Activated naive CD4-positive, alpha-beta T cell treated with anti-CD3 and anti-CD28 coated beads, Interleukin-2, amount 50 U/mL, for 16 hours (primary cell): ENCODE measurements at regions not wholly inside any gene's neighbourhood (a gene's known extent, or its start where the extent isn't known, plus 50 kb on each side); places are given as distances from the start of the nearest gene placed in this dataset.
"Not testable (repeated sequence)": the region's sequence is repeated elsewhere in the genome, so short reads cannot be mapped to it uniquely, and the experiment has no call there.

ENCODE experiments used
- DNase-seq: peaks from one replicate; pipeline ENCODE4 v3.0.0-alpha.2; 2020

DNA sequence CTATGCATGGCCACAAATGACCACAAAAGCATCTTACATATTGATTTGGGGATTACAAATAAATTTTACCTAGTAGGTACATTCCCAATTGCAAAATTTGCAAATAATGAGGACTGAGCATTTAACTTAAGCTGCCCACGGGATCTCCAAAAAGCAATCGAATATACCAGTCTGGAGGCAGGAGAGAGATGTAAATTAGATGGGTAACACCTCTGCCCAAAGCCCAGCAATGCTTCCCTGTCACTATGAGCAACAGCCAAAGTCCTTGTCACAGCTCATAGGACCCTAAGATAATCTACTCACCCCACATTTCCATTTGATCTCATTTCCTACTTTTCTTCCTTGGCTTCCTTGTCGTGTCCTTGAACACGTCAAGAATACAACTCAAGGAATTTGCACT is 172.2 kb downstream of the SUCLG1 start:
- no peak for DNase-seq

DNA sequence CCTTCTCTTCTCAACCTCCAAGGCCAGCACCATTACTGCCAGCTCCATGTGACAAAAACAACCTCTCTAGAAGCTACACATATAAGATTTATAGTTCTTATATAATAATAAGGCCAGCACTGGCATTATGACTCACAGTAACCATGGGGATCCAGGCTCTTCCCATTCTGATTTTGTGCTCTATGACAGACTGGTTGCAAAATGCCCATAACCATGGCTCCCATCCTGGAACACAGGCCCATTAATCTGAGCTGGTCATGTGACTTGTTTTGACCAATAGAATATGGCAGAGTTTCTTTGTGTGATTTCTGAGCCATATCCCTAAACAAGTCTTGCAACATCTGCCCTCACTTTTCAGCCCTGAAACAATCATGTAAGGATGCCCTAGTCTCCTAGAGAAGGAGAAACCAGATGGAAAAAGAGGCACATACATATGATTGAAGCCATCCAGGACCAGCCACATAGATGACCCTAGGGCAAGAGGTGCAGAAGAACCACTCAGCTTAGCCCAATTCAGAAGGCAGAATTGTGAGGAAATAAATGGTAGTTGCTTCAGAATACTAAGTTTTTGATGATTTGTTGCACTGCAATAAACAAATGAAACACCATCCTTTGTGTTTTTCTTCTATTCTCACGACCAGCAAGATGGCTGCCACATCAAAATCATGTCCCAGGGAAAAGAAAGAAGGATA is 173.9 kb downstream of the SUCLG1 start:
- DNase-seq = no peak

DNA sequence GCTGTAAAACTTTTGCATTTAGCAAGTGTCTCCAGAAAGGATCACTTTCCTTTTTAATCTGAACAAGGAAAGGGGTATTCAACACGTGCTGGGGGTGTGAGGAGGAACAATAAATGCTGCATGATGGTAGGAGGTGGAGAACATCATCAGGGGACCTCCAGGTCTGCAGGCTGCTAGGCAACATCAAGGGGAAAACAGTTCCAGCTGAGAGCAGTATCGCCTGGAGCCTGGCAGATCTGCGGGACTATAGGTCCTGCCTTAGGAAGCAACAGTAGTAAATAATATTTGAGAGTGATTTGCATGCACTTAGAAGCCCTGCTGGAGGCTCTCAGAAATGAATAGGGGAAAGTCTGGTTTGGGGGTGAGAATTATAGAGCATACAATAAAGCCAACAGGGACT is 175.6 kb downstream of the SUCLG1 start:
- DNase-seq = no peak

DNA sequence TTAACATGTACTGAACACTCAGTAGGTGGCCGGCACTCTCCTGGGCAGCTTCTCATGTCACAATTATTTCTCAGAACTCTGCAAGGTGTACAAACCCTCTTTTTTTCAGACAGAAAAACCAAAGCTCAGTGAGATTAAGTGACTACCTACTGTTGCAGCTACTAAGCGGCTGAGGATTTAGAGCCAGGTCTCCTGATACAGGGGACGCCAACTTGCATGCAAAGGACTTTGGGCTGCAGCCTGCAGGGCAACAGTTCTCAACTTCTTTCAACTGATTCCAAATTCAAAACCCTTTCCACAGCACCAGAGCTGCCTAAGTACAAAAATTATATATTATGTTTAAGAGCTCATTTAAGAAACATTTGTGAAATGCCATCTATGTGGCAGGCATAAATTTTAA is 177.6 kb downstream of the SUCLG1 start:
- no peak for DNase-seq

DNA sequence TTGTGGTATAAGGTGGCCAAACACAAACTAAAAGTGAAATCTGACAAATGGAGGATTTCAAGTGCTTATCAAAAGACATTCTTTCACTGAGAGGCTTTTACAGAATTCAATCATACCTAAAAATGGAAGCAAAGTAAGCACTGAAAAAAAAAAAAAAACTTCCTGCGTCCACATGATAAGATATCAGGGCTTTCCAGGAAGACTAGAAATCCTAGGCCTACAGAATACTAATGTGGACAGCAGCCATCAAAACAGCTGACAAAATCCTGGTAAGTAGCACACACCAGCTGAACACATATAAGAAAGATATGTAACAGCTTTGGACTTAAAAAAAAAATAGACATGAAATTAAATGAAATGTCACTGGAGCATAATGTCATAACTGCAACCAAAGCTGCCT is 178.2 kb downstream of the SUCLG1 start:
- DNase-seq = no peak

DNA sequence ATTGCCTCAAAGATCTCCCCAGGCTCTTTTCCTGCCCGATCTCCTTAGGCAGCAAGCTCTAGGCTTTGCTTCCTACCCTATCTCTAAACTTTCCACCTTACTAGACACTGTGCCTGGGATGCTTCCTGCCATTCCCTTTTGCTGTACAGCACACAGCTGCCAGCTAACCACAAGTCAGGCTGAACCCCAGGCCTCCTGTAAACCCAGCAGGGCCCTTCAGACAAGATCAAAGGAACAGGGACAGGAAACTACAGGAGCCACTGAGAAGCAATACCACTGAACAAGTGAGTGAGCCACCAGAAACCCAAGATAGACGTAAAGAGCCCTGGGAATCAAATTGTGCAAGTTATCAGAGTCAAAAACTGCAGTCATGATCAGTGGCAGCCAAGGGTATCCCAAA is 180.7 kb downstream of the SUCLG1 start:
- DNase-seq = no peak

DNA sequence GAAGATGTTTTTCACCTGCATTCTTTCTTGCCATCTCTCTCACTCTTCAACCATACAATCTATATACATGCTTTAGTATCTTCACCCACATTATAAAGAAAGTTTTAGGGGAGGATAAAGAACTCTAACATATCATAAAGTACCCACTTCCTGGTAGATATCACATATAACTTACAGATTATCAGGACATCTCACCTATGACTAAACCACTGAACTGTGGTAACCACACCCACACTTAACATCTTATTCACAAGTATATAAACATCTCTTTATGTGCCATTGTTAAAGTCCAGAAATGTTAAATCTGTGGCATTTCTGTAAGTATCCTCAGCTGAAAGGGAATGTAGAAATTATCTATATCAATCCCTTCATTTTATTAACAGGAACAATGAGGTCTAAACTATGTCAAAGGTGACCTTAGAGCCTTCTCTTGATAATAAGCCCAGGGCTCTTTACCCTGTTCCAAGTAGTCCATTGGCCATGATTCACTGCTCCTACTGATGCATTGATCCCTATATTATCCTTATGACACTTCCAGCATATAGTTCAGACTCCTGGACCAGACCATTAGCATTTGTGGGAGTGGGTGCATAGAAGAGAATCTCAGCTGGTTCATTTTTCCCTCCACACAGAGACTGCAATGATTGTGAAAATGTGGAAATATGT is 182.4 kb downstream of the SUCLG1 start:
- DNase-seq = no peak

DNA sequence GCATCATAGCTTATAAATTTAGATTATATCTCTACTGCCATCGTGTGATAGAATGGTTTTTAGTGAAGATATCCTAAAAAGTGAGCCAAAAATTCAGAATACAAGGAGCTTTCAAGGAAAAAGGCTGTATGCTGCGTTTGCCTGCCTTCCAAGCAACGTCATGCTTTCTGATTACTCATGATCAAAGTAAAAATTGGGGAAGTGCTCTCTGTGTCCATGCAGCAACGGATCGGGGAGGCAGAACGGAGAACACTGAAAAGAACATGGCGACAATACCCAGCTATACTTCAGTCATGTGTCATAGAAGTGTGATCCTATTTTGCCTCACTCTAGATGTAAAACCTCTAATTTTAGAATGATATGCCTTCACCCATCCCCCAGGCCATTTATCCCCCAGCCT is 185.7 kb downstream of the SUCLG1 start:
- DNase-seq = no peak

DNA sequence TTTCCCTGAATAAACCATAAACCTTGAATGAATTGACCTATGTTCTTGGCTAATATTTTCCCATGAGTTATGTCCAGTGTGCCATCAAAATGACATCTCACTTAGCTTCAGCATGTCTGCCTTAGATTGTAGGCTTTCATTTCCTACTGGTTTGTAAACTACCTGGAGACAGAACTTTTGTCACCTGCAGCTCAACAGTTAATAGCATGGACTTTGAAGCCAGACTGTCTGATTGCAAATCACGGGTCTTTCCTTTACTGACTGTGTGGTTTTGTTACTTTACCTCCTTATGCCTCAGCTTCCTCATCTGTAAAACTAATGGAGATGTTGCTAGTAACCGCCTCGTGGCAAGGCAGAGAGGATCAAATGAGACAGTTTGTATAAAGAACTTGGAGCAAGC is 187.1 kb downstream of the SUCLG1 start:
- DNase-seq = no peak

DNA sequence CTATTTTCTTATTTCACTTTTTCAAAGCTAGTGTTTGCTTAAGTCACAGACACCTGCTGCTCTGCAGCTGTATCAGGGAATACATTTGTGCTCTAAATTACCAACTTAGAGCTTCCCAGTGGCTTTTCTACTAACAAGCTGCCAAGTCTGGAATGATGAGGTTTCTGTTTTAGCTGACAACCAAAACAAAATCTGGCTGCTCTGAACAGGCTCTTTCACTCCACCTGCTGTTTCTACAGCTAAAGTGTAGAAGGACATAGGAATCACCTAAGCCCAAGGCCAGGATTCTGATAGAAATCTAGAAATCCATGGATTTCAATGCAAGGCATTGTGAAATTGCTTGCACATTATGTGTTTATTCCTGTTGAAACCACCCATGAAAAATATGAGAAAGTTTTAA is 201.2 kb downstream of the SUCLG1 start:
- DNase-seq = no peak

DNA sequence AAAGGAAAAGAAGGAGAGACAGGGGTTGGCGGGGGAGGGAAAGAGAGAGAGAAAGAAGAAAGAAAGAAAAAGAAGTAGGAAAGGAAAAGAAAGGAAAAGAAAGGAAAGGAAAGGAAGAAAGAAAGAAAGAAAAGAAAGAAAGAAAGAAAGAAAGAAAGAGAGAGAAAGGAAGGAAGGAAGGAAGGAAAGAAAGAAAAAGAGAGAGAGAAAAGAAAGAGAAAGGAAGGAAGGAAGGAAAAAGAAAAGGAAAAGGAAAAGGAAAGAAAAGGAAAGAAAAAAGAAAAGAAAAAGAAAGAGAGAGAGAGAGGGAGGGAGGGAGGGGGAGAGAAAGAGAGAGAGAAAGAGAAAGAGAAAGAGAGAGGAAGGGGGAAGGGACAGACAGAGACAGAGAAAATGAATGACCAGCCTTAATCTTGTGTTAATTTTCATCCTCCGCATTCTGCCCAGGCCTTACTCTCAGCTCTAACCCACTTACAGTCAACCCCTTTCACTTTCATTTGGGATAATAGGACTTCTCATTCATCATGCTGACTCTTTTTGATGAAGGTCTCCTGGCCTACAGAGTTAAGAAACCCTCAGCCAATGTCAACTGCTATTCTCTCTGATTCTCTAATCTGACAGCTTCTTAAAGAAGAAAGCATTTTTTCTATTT is 207.3 kb downstream of the SUCLG1 start:
- DNase-seq = no peak

DNA sequence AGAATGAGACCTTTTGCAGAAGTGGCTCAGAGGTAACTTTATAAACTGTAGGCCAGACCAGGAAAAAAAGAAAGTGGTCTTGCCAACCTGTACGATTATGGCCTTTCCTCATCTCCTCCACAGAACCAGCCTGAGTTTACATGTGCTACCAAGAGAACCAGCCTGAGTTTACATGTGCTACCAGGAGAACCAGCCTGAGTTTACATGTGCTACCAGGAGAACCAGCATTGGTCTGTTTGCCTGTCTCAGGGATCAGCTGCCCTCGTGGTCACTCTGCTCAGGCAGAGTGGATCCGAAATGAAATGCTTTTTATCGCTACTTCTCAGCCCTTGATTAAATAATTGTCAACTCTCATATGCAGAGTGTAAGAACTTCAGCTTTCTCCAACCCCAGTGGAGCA is 209.9 kb downstream of the SUCLG1 start:
- DNase-seq = no peak

DNA sequence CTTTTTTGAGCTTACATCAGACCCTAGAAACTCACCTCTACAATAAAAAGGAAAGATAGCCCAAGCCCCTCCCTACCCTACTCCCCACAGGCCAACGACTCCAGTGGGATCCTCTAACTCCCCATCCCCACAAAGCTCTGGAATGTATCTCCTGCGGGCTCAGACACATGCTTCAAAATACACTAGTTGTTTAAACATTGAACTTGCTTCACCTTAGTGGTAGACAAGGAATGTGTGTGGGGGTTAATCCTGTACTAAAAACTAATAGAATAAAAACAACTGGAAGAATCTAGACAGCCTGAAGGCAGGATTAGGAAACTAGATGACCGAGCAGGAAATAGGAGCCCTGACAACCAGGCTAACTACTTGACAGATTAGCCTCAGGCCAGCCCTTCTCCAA is 211.5 kb downstream of the SUCLG1 start:
- no peak for DNase-seq

DNA sequence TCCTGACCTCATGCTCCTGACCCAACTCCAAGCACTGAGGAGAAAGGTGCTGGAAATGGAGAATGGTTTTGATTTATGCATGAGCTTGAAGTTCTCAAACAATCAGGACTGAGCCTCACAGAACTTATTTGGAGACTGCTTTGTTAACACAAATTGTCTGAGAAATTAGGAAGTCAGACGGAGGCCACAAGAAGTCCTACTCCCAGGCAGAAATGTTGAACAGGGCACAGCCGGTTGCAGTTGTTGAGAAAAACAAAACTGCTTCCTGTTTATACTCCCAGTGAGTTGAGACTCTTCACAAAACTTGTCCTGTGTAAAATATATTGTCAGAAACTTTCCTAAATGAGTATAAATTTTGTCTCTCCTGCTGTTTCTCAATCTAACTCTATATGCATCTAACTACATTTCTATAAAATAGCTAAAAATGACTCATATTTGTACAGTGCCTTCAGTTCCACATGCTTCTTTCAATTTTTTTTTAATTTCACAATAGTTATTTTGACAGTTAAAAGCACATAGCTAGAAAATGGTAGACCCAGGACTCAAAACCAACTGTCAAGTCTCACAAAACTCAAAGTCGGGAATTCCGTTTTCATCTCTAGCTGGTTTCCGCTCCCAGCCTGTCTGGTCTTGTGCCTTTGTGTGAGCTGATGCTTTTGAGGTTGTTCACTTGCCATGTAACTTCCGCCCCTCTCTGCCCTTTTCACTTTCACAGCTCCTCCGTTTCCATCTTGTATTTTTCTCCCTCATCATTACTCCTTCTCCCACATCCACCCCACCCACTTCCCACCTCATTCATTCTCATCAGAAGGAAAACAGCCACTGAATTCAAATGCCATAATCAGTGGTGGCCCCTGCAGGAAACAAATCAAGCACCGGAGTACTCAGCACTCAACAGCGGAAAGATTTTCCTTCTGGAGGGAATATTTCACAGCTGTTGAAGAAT is 215.0 kb downstream of the SUCLG1 start:
- DNase-seq = no peak

DNA sequence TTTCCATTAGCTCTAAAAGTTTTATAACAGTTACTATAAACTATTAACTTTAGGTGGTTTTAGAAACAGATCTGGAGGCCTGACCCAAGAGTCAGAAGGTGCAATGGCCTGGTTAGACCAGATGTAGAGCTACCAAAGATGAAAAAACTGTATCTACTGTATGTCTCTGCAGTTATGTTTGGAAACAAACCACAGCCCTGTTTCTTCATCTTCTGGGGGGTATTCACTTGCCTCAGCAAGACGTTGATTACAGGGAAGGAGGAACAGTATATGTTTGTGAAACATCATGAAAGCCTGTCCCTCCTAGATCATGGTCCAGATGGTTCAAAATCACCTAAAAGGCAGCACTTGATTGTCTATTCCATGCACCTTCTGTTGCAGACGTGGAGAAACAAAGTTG is 220.2 kb downstream of the SUCLG1 start:
- no peak for DNase-seq

DNA sequence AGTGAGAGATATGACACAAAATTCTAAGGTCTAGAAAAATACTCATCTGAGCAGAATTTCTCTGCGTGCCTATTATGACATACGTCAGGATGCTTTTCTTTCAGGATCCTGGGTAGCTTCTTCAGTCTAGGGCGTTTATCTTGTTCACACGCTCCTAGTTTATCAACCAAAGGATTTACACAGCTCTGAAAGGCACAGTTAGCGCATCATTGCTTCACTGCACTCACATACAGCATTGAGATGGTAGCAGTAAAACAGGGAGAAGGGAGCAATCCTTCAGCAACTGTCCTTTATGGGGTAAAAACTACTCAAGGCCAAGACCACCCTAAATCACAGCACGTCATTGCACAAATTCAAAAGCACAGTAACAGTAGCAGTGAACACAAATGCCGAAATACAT is 222.8 kb downstream of the SUCLG1 start:
- DNase-seq = no peak

DNA sequence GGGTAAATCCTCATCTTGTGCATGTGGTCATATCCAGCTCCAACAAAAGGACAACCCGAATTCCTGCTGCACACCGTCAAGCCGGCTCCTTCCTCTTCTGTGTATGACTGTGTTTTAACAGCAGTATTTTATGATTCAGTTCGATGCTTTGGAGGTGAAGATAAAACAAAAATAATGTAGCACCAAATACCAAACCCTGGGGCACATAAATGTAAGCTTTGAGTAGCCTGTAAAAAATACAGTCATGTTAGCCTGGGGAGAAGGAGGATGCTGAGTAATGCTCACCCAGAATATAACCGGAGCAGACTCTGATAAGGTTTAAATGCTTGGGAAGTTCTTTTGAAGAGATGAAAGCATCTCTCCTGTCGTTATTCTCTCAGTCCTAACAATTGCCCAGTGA is 225.0 kb downstream of the SUCLG1 start:
- no peak for DNase-seq

DNA sequence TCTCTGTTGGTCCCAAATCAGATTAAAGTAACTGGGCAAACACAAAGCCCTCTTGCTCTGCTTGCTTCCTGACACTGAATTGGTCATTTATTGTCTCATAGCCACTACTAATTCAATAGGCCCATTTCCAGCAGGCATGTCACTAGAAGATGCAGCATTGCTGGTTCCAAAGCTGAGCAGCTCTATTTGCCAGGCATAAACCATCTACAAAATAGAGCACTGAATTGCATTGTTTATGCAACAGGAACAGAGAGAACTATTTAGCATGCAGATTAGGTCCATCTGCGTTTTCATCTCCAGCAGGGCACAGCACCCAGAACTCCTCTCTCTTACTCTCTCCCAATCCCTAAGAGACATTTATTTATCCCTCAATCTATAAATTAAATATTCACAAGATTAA is 227.6 kb downstream of the SUCLG1 start:
- no peak for DNase-seq

DNA sequence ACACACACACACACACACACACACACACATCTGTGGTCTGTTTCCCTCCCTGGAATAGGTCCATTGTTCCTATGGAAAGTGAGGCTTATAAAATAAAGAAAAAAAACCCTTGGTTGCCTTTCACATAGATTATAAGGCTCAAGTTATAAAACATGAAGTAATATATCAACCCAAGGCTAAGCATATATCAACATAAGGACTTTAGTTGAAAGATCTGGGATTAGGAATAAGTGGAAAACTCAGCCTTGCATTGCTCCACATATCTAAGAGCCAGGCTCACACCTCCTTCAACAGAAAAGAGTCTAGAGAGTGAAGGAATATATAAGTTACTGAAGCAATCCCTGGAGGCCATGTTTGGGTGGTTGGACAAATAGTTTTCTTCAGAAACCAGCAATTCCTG is 235.0 kb downstream of the SUCLG1 start:
- DNase-seq = no peak

DNA sequence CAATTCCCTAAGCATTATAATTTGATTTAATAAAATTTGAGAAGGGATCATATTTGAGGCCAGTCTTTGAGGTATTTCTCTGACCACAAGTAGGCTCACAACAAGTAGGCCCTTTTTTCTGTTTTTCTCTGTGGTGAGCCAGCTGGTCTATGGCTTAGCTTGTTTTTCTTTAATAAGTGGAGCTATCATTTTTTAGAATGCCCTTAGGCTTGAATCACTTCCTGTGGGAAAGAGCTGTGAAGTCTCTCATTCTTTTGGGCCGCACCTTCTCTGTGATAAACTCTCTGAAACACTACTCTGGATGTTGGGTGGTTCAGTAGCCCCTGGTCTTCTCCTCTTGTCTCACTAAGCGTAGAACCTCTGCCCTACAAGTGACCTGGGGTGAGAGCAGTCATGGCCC is 235.9 kb downstream of the SUCLG1 start:
- DNase-seq = no peak

DNA sequence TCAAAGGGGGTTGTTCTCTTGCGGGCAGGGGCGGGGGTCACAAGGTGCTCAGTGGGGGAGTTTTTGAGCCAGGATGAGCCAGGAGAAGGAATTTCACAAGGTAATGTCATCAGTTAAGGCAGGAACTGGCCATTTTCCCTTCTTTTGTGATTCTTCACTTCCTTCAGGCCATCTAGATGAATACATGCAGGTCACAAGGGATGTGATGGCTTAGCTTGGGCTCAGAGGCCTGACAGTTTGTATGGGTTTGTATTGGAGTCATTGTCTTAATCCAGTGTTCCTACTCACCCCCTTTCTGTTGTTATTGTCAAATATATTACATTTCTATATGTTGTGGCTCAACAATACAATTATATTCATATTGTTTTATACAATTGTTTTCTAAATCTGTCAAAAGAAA is 238.0 kb downstream of the SUCLG1 start:
- DNase-seq = not testable (repeated sequence)

DNA sequence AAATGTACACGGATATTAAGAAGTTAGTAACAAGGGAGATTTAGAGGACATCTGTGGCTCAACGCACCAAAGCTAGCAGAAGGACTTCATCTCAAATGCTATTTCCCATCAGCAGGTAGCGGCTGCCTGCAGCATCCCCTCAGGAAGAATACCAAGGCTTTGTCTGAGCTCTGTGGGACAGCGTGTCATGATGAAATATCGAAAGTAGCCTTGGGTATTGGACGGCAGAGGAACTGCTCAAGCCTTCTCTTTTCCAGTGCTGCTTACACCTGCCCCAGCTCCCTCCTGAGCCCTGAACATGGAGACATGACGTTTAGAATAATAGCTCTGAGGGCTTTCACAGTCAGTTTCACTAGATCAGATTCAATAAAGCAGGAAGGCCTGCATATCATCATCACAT is 241.6 kb downstream of the SUCLG1 start:
- DNase-seq = no peak

DNA sequence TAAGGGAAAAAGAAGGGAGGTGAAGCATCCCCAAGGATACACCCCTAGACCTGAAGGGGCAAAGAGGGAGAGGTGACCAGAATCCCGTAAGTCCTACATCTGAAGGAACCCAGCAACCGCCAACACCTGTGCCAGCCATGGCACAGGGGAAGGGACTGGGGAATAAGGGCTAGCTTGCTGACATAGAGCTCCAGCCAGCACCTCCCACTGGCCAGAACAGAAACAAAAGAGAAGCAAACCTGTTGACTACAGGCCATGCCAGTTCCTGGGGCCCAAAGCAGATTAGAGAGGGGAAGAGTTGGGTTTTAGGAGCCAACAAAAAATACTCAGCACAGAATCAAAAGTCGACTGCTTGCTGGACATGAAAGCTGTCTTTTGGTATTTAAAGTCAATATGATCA is 244.6 kb downstream of the SUCLG1 start:
- DNase-seq = no peak
